Naive thymus-derived CD4-positive, alpha-beta T cell (primary cell): ENCODE measurements at regions not wholly inside any gene's neighbourhood (a gene's known extent, or its start where the extent isn't known, plus 50 kb on each side); places are given as distances from the start of the nearest gene placed in this dataset.

ENCODE experiments used
- ATAC-seq: fragments of 150-1000 bp; cut with Tn5 transposase; 2 replicates; pipeline ENCODE4 v1.10.0; 2021; ENCODE audit warnings: mild to moderate bottlenecking, moderate library complexity
- CTCF ChIA-PET: fragments of 350-600 bp; sonication (Branson Sonifier 250); formaldehyde crosslinking; loops from one replicate; lab custom pipeline; 2021; ENCODE audit warnings: antibody characterized with exemption; lab: Charles Lee
- POLR2A ChIA-PET: fragments of 350-600 bp; sonication (Branson Sonifier 250); formaldehyde crosslinking; loops from one replicate; lab custom pipeline; 2021; ENCODE audit warnings: antibody characterized with exemption, inconsistent platforms; lab: Charles Lee
- DNase-seq, 9 donors: peaks; one replicate each; pipeline versions ENCODE4 v3.0.0 to v3.0.0-alpha.2; 2020 to 2022; ENCODE audit warnings: mixed read lengths in 1 of 9
- H3K27ac ChIP-seq: one replicate; pipeline ENCODE4 v1.7.0; 2013; ENCODE audit warnings: mild to moderate bottlenecking, low read depth, low read length, moderate library complexity
- H3K27me3 ChIP-seq, 2 donors: one replicate each; pipeline ENCODE4 v1.7.0; 2013; ENCODE audit warnings: low read length in 2 of 2, mild to moderate bottlenecking in 2 of 2, moderate library complexity in 2 of 2; ENCODE audit not compliant: control insufficient read depth in 2 of 2, insufficient read depth in 2 of 2
- H3K36me3 ChIP-seq, 3 experiments: 1 replicate in 2 of 3; 2 replicates in 1 of 3; pipeline ENCODE4 v1.7.0; 2013; ENCODE audit warnings: low read length in 3 of 3, mild to moderate bottlenecking in 3 of 3, moderate library complexity in 1 of 3; ENCODE audit not compliant: insufficient read depth in 3 of 3, control insufficient read depth in 2 of 3
- H3K4me1 ChIP-seq, 2 donors: one replicate each; pipeline ENCODE4 v1.7.0; 2013; ENCODE audit warnings: low read length in 2 of 2, mild to moderate bottlenecking in 2 of 2, moderate library complexity in 1 of 2; ENCODE audit not compliant: control insufficient read depth in 2 of 2, insufficient read depth in 2 of 2
- H3K4me3 ChIP-seq: 2 replicates; pipeline ENCODE4 v1.7.0; 2013; ENCODE audit warnings: mild to moderate bottlenecking, low read length
- H3K9me3 ChIP-seq, 3 experiments: 1 replicate in 2 of 3; 2 replicates in 1 of 3; pipeline ENCODE4 v1.7.0; 2013; ENCODE audit warnings: low read length in 3 of 3; ENCODE audit not compliant: control insufficient read depth in 2 of 3
- H3K27ac Mint-ChIP-seq, 9 donors: one replicate each; pipeline ENCODE4 v1.8.0; 2020 to 2022; ENCODE audit warnings: mixed read lengths in 9 of 9, mild to moderate bottlenecking in 8 of 9, moderate library complexity in 5 of 9, inconsistent platforms in 2 of 9
- H3K27me3 Mint-ChIP-seq, 5 donors: one replicate each; pipeline ENCODE4 v1.8.0; 2021 to 2022; ENCODE audit warnings: mixed read lengths in 5 of 5, mild to moderate bottlenecking in 1 of 5
- H3K36me3 Mint-ChIP-seq, 5 donors: one replicate each; pipeline ENCODE4 v1.8.0; 2020 to 2022; ENCODE audit warnings: mixed read lengths in 5 of 5, mild to moderate bottlenecking in 3 of 5, inconsistent platforms in 1 of 5
- H3K4me1 Mint-ChIP-seq, 7 donors: one replicate each; pipeline ENCODE4 v1.8.0; 2020 to 2022; ENCODE audit warnings: mixed read lengths in 7 of 7, mild to moderate bottlenecking in 3 of 7, inconsistent platforms in 1 of 7
- H3K4me3 Mint-ChIP-seq, 10 donors: one replicate each; pipeline ENCODE4 v1.8.0; 2020 to 2022; ENCODE audit warnings: mild to moderate bottlenecking in 10 of 10, mixed read lengths in 10 of 10, moderate library complexity in 6 of 10, inconsistent platforms in 2 of 10
- H3K9me3 Mint-ChIP-seq, 11 donors: one replicate each; pipeline ENCODE4 v1.8.0; 2020 to 2022; ENCODE audit warnings: mixed read lengths in 11 of 11, mild to moderate bottlenecking in 4 of 11, inconsistent platforms in 1 of 11, moderate library complexity in 1 of 11
- intact Hi-C, 2 donors: fragments of 100-400 bp; cut with micrococcal nuclease; formaldehyde crosslinking; loops; one replicate each; pipeline ENCODE4 v1.15.1; 2023

GRCh38 chr6:28712982-28713381 is 187.3 kb downstream of the GPX5 start:
- peaks cover 0 to 21% (median 5%) of the 10 kb centered on the region in 3 experiments for H3K9me3 ChIP-seq
- H3K27me3 Mint-ChIP-seq: peaks cover 53 to 79% (median 71%) of the 10 kb centered on the region in 5 donors
- H3K36me3 Mint-ChIP-seq: peaks cover 3 to 16% (median 6%) of the 10 kb centered on the region in 5 donors
- no peaks in the 10 kb centered on the region for H3K36me3 ChIP-seq
- no peak overlapping the region for H3K4me3 Mint-ChIP-seq
- no peak overlapping the region for H3K27ac Mint-ChIP-seq
- no peak overlapping the region for H3K27ac ChIP-seq
- H3K4me1 ChIP-seq: no peaks in the 10 kb centered on the region
- peaks cover 3 to 31% (median 18%) of the 10 kb centered on the region in 11 donors for H3K9me3 Mint-ChIP-seq
- peaks cover 0 to 13% (median 11%) of the 10 kb centered on the region in 7 donors for H3K4me1 Mint-ChIP-seq
- no peak for ATAC-seq
- POLR2A ChIA-PET: no interaction called here
- intact Hi-C loops: no loop called here
- CTCF ChIA-PET: no interaction called here
- peak in 3 of 9 donors; percentile 26 to 50 (median 36) for DNase-seq
- peaks cover 3 to 4% of the 10 kb centered on the region in 2 donors for H3K27me3 ChIP-seq
- H3K4me3 ChIP-seq: no peak overlapping the region

GRCh38 chr6:28719275-28719940 is 193.7 kb downstream of the GPX5 start:
- H3K27me3 ChIP-seq: no peaks in the 10 kb centered on the region
- H3K4me1 Mint-ChIP-seq: no peaks in the 10 kb centered on the region
- H3K27me3 Mint-ChIP-seq: peaks cover 44 to 89% (median 82%) of the 10 kb centered on the region in 5 donors
- CTCF ChIA-PET: no interaction called here
- ATAC-seq (no peak), DNase-seq (no peak)
- peaks cover 0 to 5% (median 2%) of the 10 kb centered on the region in 11 donors for H3K9me3 Mint-ChIP-seq
- intact Hi-C loops: no loop called here
- H3K4me3 Mint-ChIP-seq: no peak overlapping the region
- H3K9me3 ChIP-seq: no peaks in the 10 kb centered on the region
- H3K27ac ChIP-seq: no peak overlapping the region
- POLR2A ChIA-PET: no interaction called here
- no peaks in the 10 kb centered on the region for H3K4me1 ChIP-seq
- H3K27ac Mint-ChIP-seq: no peak overlapping the region
- H3K36me3 ChIP-seq: no peaks in the 10 kb centered on the region
- H3K4me3 ChIP-seq: no peak overlapping the region
- peaks cover 0 to 3% (median 0%) of the 10 kb centered on the region in 5 donors for H3K36me3 Mint-ChIP-seq

DNA sequence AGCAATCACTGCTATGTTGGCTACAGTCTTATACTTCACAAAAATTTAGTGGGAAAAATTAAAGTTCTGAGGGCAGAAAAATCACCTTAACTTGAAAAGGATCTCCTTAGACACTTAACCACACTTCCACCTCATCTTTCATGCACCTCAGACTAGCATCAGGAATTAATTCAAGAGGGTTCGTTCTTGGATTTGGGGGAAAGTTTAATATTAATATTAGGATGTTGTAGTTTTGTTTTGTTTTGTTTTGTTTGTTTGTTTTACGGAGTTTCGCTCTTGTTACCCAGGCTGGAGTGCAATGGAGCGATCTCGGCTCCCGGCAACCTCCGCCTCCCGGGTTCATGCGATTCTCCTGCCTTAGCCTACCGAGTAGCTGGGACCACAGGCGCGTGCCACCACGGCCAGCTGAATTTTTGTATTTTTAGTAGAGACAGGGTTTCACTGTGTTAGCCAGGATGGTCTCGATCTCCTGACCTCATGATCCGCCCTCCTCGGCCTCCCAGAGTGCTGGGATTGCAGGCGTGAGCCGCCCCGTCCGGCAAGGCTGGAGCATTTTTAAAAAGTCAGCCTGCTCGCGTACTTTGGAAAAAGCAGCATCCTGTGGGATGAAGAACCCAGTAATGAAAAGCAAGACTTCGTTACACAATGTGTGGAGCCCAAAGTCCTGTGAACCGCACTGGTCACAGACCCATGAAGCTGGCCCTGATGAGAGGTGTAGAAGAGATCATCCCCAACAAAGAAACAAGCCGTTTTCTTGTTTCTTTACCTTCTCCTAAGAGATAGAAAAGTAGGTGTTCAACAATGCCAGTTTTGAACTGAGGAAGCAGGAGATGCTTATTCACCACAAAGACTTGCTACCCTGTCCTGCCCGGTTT is 194.9 kb downstream of the GPX5 start:
- no peak overlapping the region for H3K27ac ChIP-seq
- peaks cover 49 to 89% (median 80%) of the 10 kb centered on the region in 5 donors for H3K27me3 Mint-ChIP-seq

GRCh38 chr6:28721372-28721771 is 195.7 kb downstream of the GPX5 start:
- H3K4me3 Mint-ChIP-seq: no peak overlapping the region
- H3K9me3 Mint-ChIP-seq: peaks cover 0 to 12% (median 3%) of the 10 kb centered on the region in 11 donors
- no peaks in the 10 kb centered on the region for H3K4me1 Mint-ChIP-seq
- Histone ChIP-seq H3K9me3 (no peaks in the 10 kb centered on the region), H3K36me3 (no peaks in the 10 kb centered on the region), H3K4me1 (no peaks in the 10 kb centered on the region), H3K27ac (no peak overlapping the region), H3K27me3 (no peaks in the 10 kb centered on the region), H3K4me3 (no peak overlapping the region)
- H3K36me3 Mint-ChIP-seq: peaks cover 0 to 8% (median 0%) of the 10 kb centered on the region in 5 donors
- H3K27ac Mint-ChIP-seq: no peak overlapping the region
- intact Hi-C loops: no loop called here
- POLR2A ChIA-PET: no interaction called here
- DNase-seq (no peak), ATAC-seq (no peak)
- peaks cover 54 to 90% (median 86%) of the 10 kb centered on the region in 5 donors for H3K27me3 Mint-ChIP-seq
- CTCF ChIA-PET: no interaction called here

More for the DNA sequence above, 194.9 kb downstream of the GPX5 start:
- DNase-seq (no peak), ATAC-seq (no peak)
- H3K36me3 Mint-ChIP-seq: peaks cover 0 to 8% (median 0%) of the 10 kb centered on the region in 5 donors
- no peaks in the 10 kb centered on the region for H3K4me1 Mint-ChIP-seq
- no peak overlapping the region for H3K27ac Mint-ChIP-seq
- Histone ChIP-seq H3K36me3 (no peaks in the 10 kb centered on the region), H3K4me3 (no peak overlapping the region), H3K27me3 (no peaks in the 10 kb centered on the region), H3K9me3 (no peaks in the 10 kb centered on the region), H3K4me1 (no peaks in the 10 kb centered on the region)
- POLR2A ChIA-PET: no interaction called here
- peaks cover 0 to 9% (median 2%) of the 10 kb centered on the region in 11 donors for H3K9me3 Mint-ChIP-seq
- intact Hi-C loops: no loop called here
- no peak overlapping the region for H3K4me3 Mint-ChIP-seq
- CTCF ChIA-PET: no interaction called here

- H3K9me3 ChIP-seq: peaks cover 0 to 5% (median 0%) of the 10 kb centered on the region in 3 experiments
- no peaks in the 10 kb centered on the region for H3K36me3 ChIP-seq
- Mint-ChIP-seq H3K4me1 (peaks cover 9 to 16% (median 14%) of the 10 kb centered on the region in 7 donors), H3K27ac (no peak overlapping the region), H3K4me3 (no peak overlapping the region), H3K36me3 (peaks cover 0 to 12% (median 0%) of the 10 kb centered on the region in 5 donors), H3K27me3 (peaks cover 63 to 96% (median 91%) of the 10 kb centered on the region in 5 donors), H3K9me3 (peaks cover 0 to 42% (median 14%) of the 10 kb centered on the region in 11 donors)
- POLR2A ChIA-PET: no interaction called here
- H3K4me3 ChIP-seq: no peak overlapping the region
- H3K27me3 ChIP-seq: peaks cover 0 to 12% of the 10 kb centered on the region in 2 donors
- intact Hi-C loops: no loop called here
- CTCF ChIA-PET: no interaction called here
- no peak for ATAC-seq
- DNase-seq: no peak
- H3K4me1 ChIP-seq: peaks cover 3 to 5% of the 10 kb centered on the region in 2 donors
- no peak overlapping the region for H3K27ac ChIP-seq
Observed at GRCh38 chr6:28724395-28724794, 198.7 kb downstream of the GPX5 start.

- H3K4me1 ChIP-seq: peaks cover 3 to 5% of the 10 kb centered on the region in 2 donors
- ATAC-seq (no peak), DNase-seq (no peak)
- no peak overlapping the region for H3K27ac ChIP-seq
- no peak overlapping the region for H3K27ac Mint-ChIP-seq
- H3K36me3 Mint-ChIP-seq: peaks cover 0 to 13% (median 0%) of the 10 kb centered on the region in 5 donors
- no peak overlapping the region for H3K4me3 ChIP-seq
- peaks cover 0 to 11% (median 0%) of the 10 kb centered on the region in 3 experiments for H3K9me3 ChIP-seq
- ChIA-PET POLR2A (interaction anchor here (0.9 kb wide), 1 partner anchor 62 kb away, joined by 3 read pairs; no protein-coding TSS in a partner anchor), CTCF (interaction anchor here (0.6 kb wide), 1 partner anchor 112 kb away, joined by 3 read pairs; no protein-coding TSS in a partner anchor)
- peaks cover 0 to 51% (median 18%) of the 10 kb centered on the region in 11 donors for H3K9me3 Mint-ChIP-seq
- no peaks in the 10 kb centered on the region for H3K36me3 ChIP-seq
- H3K4me3 Mint-ChIP-seq: no peak overlapping the region
- H3K27me3 ChIP-seq: peaks cover 0 to 14% of the 10 kb centered on the region in 2 donors
- intact Hi-C loops: no loop called here
- peaks cover 67 to 98% (median 94%) of the 10 kb centered on the region in 5 donors for H3K27me3 Mint-ChIP-seq
- H3K4me1 Mint-ChIP-seq: peaks cover 9 to 23% (median 20%) of the 10 kb centered on the region in 7 donors
Observed at GRCh38 chr6:28725274-28725809, 198.4 kb downstream of the TRIM27 start.
